ENCODE measurements at regions not wholly inside any gene's neighbourhood (a gene's known extent, or its start where the extent isn't known, plus 50 kb on each side); places are given as distances from the start of the nearest gene placed in this dataset.

GRCh38 chr11:70783356-70783755 is 385.0 kb downstream of the CTTN start:
- no peak for DNase-seq

GRCh38 chr11:70783821-70784220 is 385.5 kb downstream of the CTTN start:
- intact Hi-C loops (cut with micrococcal nuclease; ENCODE audit: unreplicated experiment) = no loop called here
- H3K27me3 ChIP-seq (replicated peaks; ENCODE audit: control insufficient read depth, insufficient read depth, low read length) = no peaks in the 10 kb centered on the region
- H3K4me1 Mint-ChIP-seq (ENCODE audit: low read depth, unreplicated experiment) = no peaks in the 10 kb centered on the region
- DNase-seq = no peak
- POLR2A ChIA-PET = no interaction called here
- H3K4me3 Mint-ChIP-seq (ENCODE audit: unreplicated experiment) = no peak overlapping the region
- BruUV-seq (replicated peaks) = no TSS peak
- no peak overlapping the region for H3K27ac Mint-ChIP-seq (ENCODE audit: unreplicated experiment)
- CTCF ChIA-PET = interaction anchor here (0.6 kb wide), 1 partner anchor 337 kb away, joined by 3 read pairs; no protein-coding TSS in a partner anchor
- no peak overlapping the region for H3K4me3 ChIP-seq (ENCODE audit: low read depth, low read length)
- peaks cover 4% of the 10 kb centered on the region for H3K36me3 ChIP-seq (ENCODE audit: control insufficient read depth, insufficient read depth, low read length)
- no peaks in the 10 kb centered on the region for H3K4me1 ChIP-seq
- H3K9me3 ChIP-seq = no peaks in the 10 kb centered on the region
- no peaks in the 10 kb centered on the region for H3K27me3 Mint-ChIP-seq (ENCODE audit: insufficient read depth, unreplicated experiment)
- no peak for TF ChIP-seq CTCF (IDR thresholded peaks at IDR 0.05; ENCODE audit: insufficient read depth in 1 of 2, low read depth in 1 of 2, low read length in 1 of 2, severe bottlenecking in 1 of 2, unreplicated experiment in 1 of 2)
- H3K9me3 Mint-ChIP-seq (ENCODE audit: unreplicated experiment) = no peaks in the 10 kb centered on the region
- peaks cover 25% of the 10 kb centered on the region for H3K36me3 Mint-ChIP-seq (ENCODE audit: insufficient read depth, unreplicated experiment)

More at GRCh38 chr11:70783356-70783755, 385.0 kb downstream of the CTTN start:
- H3K4me3 ChIP-seq (ENCODE audit: low read depth, low read length) = no peak overlapping the region
- Mint-ChIP-seq H3K27ac (ENCODE audit: unreplicated experiment) (no peak overlapping the region), H3K27me3 (ENCODE audit: insufficient read depth, unreplicated experiment) (no peaks in the 10 kb centered on the region), H3K4me3 (ENCODE audit: unreplicated experiment) (no peak overlapping the region), H3K9me3 (ENCODE audit: unreplicated experiment) (no peaks in the 10 kb centered on the region), H3K36me3 (ENCODE audit: insufficient read depth, unreplicated experiment) (peaks cover 25% of the 10 kb centered on the region), H3K4me1 (ENCODE audit: low read depth, unreplicated experiment) (no peaks in the 10 kb centered on the region)
- no TSS peak for BruUV-seq (replicated peaks)
- no peaks in the 10 kb centered on the region for H3K27me3 ChIP-seq (replicated peaks; ENCODE audit: control insufficient read depth, insufficient read depth, low read length)
- CTCF ChIA-PET = no interaction called here
- TF ChIP-seq CTCF (IDR thresholded peaks at IDR 0.05; ENCODE audit: insufficient read depth in 1 of 2, low read depth in 1 of 2, low read length in 1 of 2, severe bottlenecking in 1 of 2, unreplicated experiment in 1 of 2) = no peak
- POLR2A ChIA-PET = no interaction called here
- intact Hi-C loops (cut with micrococcal nuclease; ENCODE audit: unreplicated experiment) = no loop called here
- H3K36me3 ChIP-seq (ENCODE audit: control insufficient read depth, insufficient read depth, low read length) = peaks cover 4% of the 10 kb centered on the region
- no peaks in the 10 kb centered on the region for H3K4me1 ChIP-seq
- H3K9me3 ChIP-seq = no peaks in the 10 kb centered on the region

GRCh38 chr11:70785372-70785771 is 387.0 kb downstream of the CTTN start:
- no peak for DNase-seq
- no peaks in the 10 kb centered on the region for H3K27me3 ChIP-seq (replicated peaks; ENCODE audit: control insufficient read depth, insufficient read depth, low read length)
- H3K4me1 ChIP-seq = no peaks in the 10 kb centered on the region
- H3K9me3 Mint-ChIP-seq (ENCODE audit: unreplicated experiment) = no peaks in the 10 kb centered on the region
- H3K27ac Mint-ChIP-seq (ENCODE audit: unreplicated experiment) = no peak overlapping the region
- ChIA-PET POLR2A (no interaction called here), CTCF (no interaction called here)
- peaks cover 25% of the 10 kb centered on the region for H3K36me3 Mint-ChIP-seq (ENCODE audit: insufficient read depth, unreplicated experiment)
- H3K4me1 Mint-ChIP-seq (ENCODE audit: low read depth, unreplicated experiment) = no peaks in the 10 kb centered on the region
- no peak overlapping the region for H3K4me3 ChIP-seq (ENCODE audit: low read depth, low read length)
- no peaks in the 10 kb centered on the region for H3K27me3 Mint-ChIP-seq (ENCODE audit: insufficient read depth, unreplicated experiment)
- peaks cover 4% of the 10 kb centered on the region for H3K36me3 ChIP-seq (ENCODE audit: control insufficient read depth, insufficient read depth, low read length)
- BruUV-seq (replicated peaks) = no TSS peak
- intact Hi-C loops (cut with micrococcal nuclease; ENCODE audit: unreplicated experiment) = no loop called here
- no peaks in the 10 kb centered on the region for H3K9me3 ChIP-seq
- H3K4me3 Mint-ChIP-seq (ENCODE audit: unreplicated experiment) = no peak overlapping the region
- TF ChIP-seq CTCF (IDR thresholded peaks at IDR 0.05; ENCODE audit: insufficient read depth in 1 of 2, low read depth in 1 of 2, low read length in 1 of 2, severe bottlenecking in 1 of 2, unreplicated experiment in 1 of 2) = no peak

Measured in Caco-2 (cell line).